SK-N-SH treated with all-trans-retinoic acid at 6 μM for 48 hours (cell line): ENCODE measurements at regions not wholly inside any gene's neighbourhood (a gene's known extent, or its start where the extent isn't known, plus 50 kb on each side); places are given as distances from the start of the nearest gene placed in this dataset.

Source experiments
- ATAC-seq: fragments of 200-7000 bp; cut with Tn5 transposase; 3 replicates; pipeline ENCODE4 v1.9.1; 2020; ENCODE audit warnings: mild to moderate bottlenecking, moderate library complexity
- ARNTL ChIP-seq: fragments of 450-650 bp; formaldehyde crosslinking; IDR thresholded peaks from 2 replicates; pipeline ENCODE4 v1.5.0; 2020; ENCODE audit warnings: low read depth, mild to moderate bottlenecking, moderate library complexity, borderline replicate concordance
- BACH2 ChIP-seq: fragments of 250-450 bp; sonication (Bioruptor Pico); IDR thresholded peaks from 2 replicates; pipeline ENCODE4 v1.9.0; 2021; ENCODE audit warnings: mild to moderate bottlenecking, borderline replicate concordance
- CREB5 ChIP-seq: fragments of 250-450 bp; sonication (Bioruptor Pico); IDR thresholded peaks from 2 replicates; pipeline ENCODE4 v1.5.1; 2020; ENCODE audit warnings: low read depth, mild to moderate bottlenecking, moderate library complexity
- CSDC2 ChIP-seq: fragments of 250-450 bp; sonication (Bioruptor Pico); IDR thresholded peaks from 2 replicates; pipeline ENCODE4 v1.5.0; 2020; ENCODE audit warnings: mild to moderate bottlenecking, moderate library complexity
- ESRRG ChIP-seq: fragments of 250-450 bp; sonication (Bioruptor Pico); IDR thresholded peaks from 2 replicates; pipeline ENCODE4 v1.6.1; 2021; ENCODE audit warnings: mild to moderate bottlenecking
- GLIS3 ChIP-seq: fragments of 250-450 bp; sonication (Bioruptor Pico); IDR thresholded peaks from 2 replicates; pipeline ENCODE4 v1.5.0; 2020; ENCODE audit warnings: mild to moderate bottlenecking, moderate library complexity
- ISL1 ChIP-seq: fragments of 250-450 bp; sonication (Bioruptor Pico); IDR thresholded peaks from 2 replicates; pipeline ENCODE4 v2.1.2; 2022; ENCODE audit warnings: mild to moderate bottlenecking, moderate library complexity
- OSR1 ChIP-seq: fragments of 250-450 bp; sonication (Bioruptor Pico); IDR thresholded peaks from 2 replicates; pipeline ENCODE4 v1.8.0; 2022; ENCODE audit warnings: moderate library complexity, mild to moderate bottlenecking, inconsistent platforms
- PPARA ChIP-seq: fragments of 250-450 bp; sonication (Bioruptor Pico); IDR thresholded peaks from 2 replicates; pipeline ENCODE4 v1.5.0; 2020; ENCODE audit warnings: mild to moderate bottlenecking, borderline replicate concordance
- RARB ChIP-seq: fragments of 250-450 bp; sonication (Bioruptor Pico); IDR thresholded peaks from 2 replicates; pipeline ENCODE4 v1.8.0; 2021; ENCODE audit warnings: mild to moderate bottlenecking, moderate library complexity
- TCF4 ChIP-seq: fragments of 250-450 bp; sonication (Bioruptor Pico); IDR thresholded peaks from 2 replicates; pipeline ENCODE4 v1.8.0; 2021; ENCODE audit warnings: mild to moderate bottlenecking, moderate library complexity, borderline replicate concordance
- TOX ChIP-seq: fragments of 250-450 bp; sonication (Bioruptor Pico); IDR thresholded peaks from 2 replicates; pipeline ENCODE4 v1.8.0; 2021; ENCODE audit warnings: mild to moderate bottlenecking, moderate library complexity, borderline replicate concordance
- TSHZ2 ChIP-seq: fragments of 250-450 bp; sonication (Bioruptor Pico); IDR thresholded peaks from 2 replicates; pipeline ENCODE4 v1.5.0; 2020; ENCODE audit warnings: mild to moderate bottlenecking, moderate library complexity
- ZC3H10 ChIP-seq: fragments of 250-450 bp; sonication (Bioruptor Pico); IDR thresholded peaks from 2 replicates; pipeline ENCODE4 v1.5.1; 2021; ENCODE audit warnings: mild to moderate bottlenecking, moderate library complexity
- ZFP3 ChIP-seq: fragments of 250-450 bp; sonication (Bioruptor Pico); IDR thresholded peaks from 2 replicates; pipeline ENCODE4 v1.5.0; 2020; ENCODE audit warnings: mild to moderate bottlenecking, moderate library complexity
- ZFP30 ChIP-seq: fragments of 450-650 bp; formaldehyde crosslinking; IDR thresholded peaks from 2 replicates; pipeline ENCODE4 v1.5.0; 2022; ENCODE audit warnings: mild to moderate bottlenecking, moderate library complexity
- ZNF565 ChIP-seq: fragments of 450-650 bp; formaldehyde crosslinking; conservative IDR thresholded peaks from 2 replicates; pipeline ENCODE4 v1.5.0; 2020; ENCODE audit warnings: low read depth, mild to moderate bottlenecking, moderate library complexity
- ZNF8 ChIP-seq: fragments of 450-650 bp; formaldehyde crosslinking; IDR thresholded peaks from 2 replicates; pipeline ENCODE4 v1.5.0; 2020; ENCODE audit warnings: mild to moderate bottlenecking, moderate library complexity
- TF ChIP-seq, protein P1 (sequence below): fragments of 250-450 bp; sonication (Bioruptor Pico); IDR thresholded peaks from 2 replicates; pipeline ENCODE4 v1.8.0; 2021; ENCODE audit warnings: low read depth, mild to moderate bottlenecking, moderate library complexity, borderline replicate concordance
- TF ChIP-seq, protein P2 (sequence below): fragments of 250-450 bp; sonication (Bioruptor Pico); IDR thresholded peaks from 2 replicates; pipeline ENCODE4 v1.5.1; 2021; ENCODE audit warnings: mild to moderate bottlenecking, moderate library complexity
- TF ChIP-seq, protein P3 (sequence below): fragments of 250-450 bp; sonication (Bioruptor Pico); IDR thresholded peaks from 2 replicates; pipeline ENCODE4 v1.8.0; 2020; ENCODE audit warnings: mild to moderate bottlenecking, moderate library complexity, borderline replicate concordance

- no peak for ATAC-seq
- TF ChIP-seq ZNF565 (no peak), ESRRG (CRISPR knock-in tag) (no peak), PPARA (CRISPR knock-in tag) (no peak), BACH2 (CRISPR knock-in tag) (no peak), ZFP3 (CRISPR knock-in tag) (no peak), ZNF8 (CRISPR knock-in tag) (no peak), ZC3H10 (no peak), TSHZ2 (CRISPR knock-in tag) (no peak), ARNTL (no peak), RARB (CRISPR knock-in tag) (no peak)
- TF ChIP-seq, protein P1, sequence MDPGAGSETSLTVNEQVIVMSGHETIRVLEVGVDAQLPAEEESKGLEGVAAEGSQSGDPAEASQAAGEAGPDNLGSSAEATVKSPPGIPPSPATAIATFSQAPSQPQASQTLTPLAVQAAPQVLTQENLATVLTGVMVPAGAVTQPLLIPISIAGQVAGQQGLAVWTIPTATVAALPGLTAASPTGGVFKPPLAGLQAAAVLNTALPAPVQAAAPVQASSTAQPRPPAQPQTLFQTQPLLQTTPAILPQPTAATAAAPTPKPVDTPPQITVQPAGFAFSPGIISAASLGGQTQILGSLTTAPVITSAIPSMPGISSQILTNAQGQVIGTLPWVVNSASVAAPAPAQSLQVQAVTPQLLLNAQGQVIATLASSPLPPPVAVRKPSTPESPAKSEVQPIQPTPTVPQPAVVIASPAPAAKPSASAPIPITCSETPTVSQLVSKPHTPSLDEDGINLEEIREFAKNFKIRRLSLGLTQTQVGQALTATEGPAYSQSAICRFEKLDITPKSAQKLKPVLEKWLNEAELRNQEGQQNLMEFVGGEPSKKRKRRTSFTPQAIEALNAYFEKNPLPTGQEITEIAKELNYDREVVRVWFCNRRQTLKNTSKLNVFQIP, result no peak
- TF ChIP-seq, protein P2, sequence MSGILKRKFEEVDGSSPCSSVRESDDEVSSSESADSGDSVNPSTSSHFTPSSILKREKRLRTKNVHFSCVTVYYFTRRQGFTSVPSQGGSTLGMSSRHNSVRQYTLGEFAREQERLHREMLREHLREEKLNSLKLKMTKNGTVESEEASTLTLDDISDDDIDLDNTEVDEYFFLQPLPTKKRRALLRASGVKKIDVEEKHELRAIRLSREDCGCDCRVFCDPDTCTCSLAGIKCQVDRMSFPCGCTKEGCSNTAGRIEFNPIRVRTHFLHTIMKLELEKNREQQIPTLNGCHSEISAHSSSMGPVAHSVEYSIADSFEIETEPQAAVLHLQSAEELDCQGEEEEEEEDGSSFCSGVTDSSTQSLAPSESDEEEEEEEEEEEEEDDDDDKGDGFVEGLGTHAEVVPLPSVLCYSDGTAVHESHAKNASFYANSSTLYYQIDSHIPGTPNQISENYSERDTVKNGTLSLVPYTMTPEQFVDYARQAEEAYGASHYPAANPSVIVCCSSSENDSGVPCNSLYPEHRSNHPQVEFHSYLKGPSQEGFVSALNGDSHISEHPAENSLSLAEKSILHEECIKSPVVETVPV (CRISPR knock-in tag), result no peak
Measured at GRCh38 chr10:21413680-21414079, 111.8 kb downstream of the SKIDA1 start.

DNA sequence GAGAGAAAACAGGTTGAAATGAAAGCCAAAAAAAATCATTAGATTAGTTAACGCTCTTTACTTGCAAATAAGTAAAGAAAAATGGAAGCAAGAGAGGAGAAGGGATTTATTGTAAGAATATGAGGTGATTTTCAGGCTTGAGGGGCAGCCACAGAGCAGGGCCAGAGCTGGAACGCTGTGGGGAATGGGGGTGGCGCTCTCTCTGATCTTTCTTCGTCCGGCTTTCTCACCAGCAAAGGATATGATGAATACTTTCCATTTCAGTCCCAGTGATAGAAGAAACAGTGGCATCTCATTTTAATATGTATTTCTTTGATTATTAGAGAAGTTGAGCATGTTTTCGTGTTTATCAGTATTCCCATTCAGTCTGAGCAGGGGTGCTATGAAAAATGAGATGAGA, 112.2 kb downstream of the SKIDA1 start:
- no peak for TF ChIP-seq CREB5 (CRISPR knock-in tag)
- TF ChIP-seq ZC3H10, result no peak
- no peak for TF ChIP-seq ZNF565
- no peak for TF ChIP-seq ZNF8 (CRISPR knock-in tag)
- no peak for TF ChIP-seq ARNTL
- TF ChIP-seq TOX, result no peak
- TF ChIP-seq, protein P1, result no peak
- TF ChIP-seq ZFP30 (CRISPR knock-in tag), result no peak
- no peak for TF ChIP-seq OSR1
- TF ChIP-seq ISL1 (CRISPR knock-in tag), result no peak
- no peak for TF ChIP-seq ESRRG (CRISPR knock-in tag)
- TF ChIP-seq TCF4, result no peak
- TF ChIP-seq, protein P3, sequence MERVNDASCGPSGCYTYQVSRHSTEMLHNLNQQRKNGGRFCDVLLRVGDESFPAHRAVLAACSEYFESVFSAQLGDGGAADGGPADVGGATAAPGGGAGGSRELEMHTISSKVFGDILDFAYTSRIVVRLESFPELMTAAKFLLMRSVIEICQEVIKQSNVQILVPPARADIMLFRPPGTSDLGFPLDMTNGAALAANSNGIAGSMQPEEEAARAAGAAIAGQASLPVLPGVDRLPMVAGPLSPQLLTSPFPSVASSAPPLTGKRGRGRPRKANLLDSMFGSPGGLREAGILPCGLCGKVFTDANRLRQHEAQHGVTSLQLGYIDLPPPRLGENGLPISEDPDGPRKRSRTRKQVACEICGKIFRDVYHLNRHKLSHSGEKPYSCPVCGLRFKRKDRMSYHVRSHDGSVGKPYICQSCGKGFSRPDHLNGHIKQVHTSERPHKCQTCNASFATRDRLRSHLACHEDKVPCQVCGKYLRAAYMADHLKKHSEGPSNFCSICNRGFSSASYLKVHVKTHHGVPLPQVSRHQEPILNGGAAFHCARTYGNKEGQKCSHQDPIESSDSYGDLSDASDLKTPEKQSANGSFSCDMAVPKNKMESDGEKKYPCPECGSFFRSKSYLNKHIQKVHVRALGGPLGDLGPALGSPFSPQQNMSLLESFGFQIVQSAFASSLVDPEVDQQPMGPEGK, result no peak
- TF ChIP-seq TSHZ2 (CRISPR knock-in tag), result no peak
- TF ChIP-seq GLIS3 (CRISPR knock-in tag), result no peak
- no peak for TF ChIP-seq ZFP3 (CRISPR knock-in tag)
- TF ChIP-seq BACH2 (CRISPR knock-in tag), result no peak
- no peak for TF ChIP-seq CSDC2 (CRISPR knock-in tag)
- TF ChIP-seq, all 23 proteins: peak for 0

More for the DNA sequence above, 112.2 kb downstream of the SKIDA1 start:
- no peak for ATAC-seq
